ENCODE measurements at regions not wholly inside any gene's neighbourhood (a gene's known extent, or its start where the extent isn't known, plus 50 kb on each side); places are given as distances from the start of the nearest gene placed in this dataset.
A peak's percentile ranks its signal among the peaks of the same experiment; 100 is the strongest.

DNA sequence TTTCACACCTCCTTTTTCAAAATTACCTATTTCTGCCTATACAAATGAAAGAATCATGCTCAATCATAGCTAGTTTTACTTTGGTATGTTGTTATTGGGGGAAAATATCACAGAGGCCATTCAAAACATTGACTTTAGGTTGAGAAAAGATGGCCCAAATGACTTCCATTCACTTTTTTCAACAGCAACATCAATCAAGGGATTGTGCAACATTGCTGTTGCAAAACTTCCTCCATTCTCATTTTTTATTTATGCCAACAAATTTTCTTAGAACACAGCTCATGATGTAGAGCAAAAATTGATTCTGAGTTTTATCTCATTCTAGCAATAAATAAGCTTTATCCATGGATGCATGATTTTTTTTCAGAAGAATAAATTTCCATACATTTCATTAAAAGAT lies 93.6 kb upstream of the RORB start:
- TF ChIP-seq, protein P1, sequence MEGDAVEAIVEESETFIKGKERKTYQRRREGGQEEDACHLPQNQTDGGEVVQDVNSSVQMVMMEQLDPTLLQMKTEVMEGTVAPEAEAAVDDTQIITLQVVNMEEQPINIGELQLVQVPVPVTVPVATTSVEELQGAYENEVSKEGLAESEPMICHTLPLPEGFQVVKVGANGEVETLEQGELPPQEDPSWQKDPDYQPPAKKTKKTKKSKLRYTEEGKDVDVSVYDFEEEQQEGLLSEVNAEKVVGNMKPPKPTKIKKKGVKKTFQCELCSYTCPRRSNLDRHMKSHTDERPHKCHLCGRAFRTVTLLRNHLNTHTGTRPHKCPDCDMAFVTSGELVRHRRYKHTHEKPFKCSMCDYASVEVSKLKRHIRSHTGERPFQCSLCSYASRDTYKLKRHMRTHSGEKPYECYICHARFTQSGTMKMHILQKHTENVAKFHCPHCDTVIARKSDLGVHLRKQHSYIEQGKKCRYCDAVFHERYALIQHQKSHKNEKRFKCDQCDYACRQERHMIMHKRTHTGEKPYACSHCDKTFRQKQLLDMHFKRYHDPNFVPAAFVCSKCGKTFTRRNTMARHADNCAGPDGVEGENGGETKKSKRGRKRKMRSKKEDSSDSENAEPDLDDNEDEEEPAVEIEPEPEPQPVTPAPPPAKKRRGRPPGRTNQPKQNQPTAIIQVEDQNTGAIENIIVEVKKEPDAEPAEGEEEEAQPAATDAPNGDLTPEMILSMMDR (conservative IDR thresholded peaks at IDR 0.05; ENCODE audit: low read depth, low read length), result no peak
- TF ChIP-seq RCOR1 (IDR thresholded peaks at IDR 0.05; ENCODE audit: insufficient replicate concordance, low read length) (no peak), CEBPB (IDR thresholded peaks at IDR 0.05; ENCODE audit: low read depth, low read length) (peak; percentile 54; the same call in 1 of the 2 replicates), POLR2A (IDR thresholded peaks at IDR 0.05; ENCODE audit: low read depth, low read length) (no peak), FOS (IDR thresholded peaks at IDR 0.05; ENCODE audit: low read depth, low read length) (no peak), SMC3 (IDR thresholded peaks at IDR 0.05; ENCODE audit: low read depth, low read length) (no peak)

All from IMR-90 (cell line).